ENCODE measurements at regions not wholly inside any gene's neighbourhood (a gene's known extent, or its start where the extent isn't known, plus 50 kb on each side); places are given as distances from the start of the nearest gene placed in this dataset.
"Not testable (repeated sequence)": the region's sequence is repeated elsewhere in the genome, so short reads cannot be mapped to it uniquely, and the experiment has no call there.

GRCh38 chr1:181222972-181223505, 134.5 kb downstream of the IER5 start:
- POLR2A ChIA-PET, result interaction anchor here (0.7 to 1.2 kb wide), 2 partner anchors 14 to 145 kb away, joined by 3 to 4 read pairs; no protein-coding TSS in a partner anchor
- CTCF ChIA-PET (ENCODE audit: unreplicated experiment), result no interaction called here
- Histone ChIP-seq H3K9me2 (ENCODE audit: insufficient read depth, low read length) (no peaks in the 10 kb centered on the region), H2AFZ (ENCODE audit: low read length) (no peak overlapping the region), H3K4me3 (ENCODE audit: low read depth, low read length, poor library complexity, severe bottlenecking) (no peak overlapping the region), H3K9me3 (ENCODE audit: low read length) (no peaks in the 10 kb centered on the region), H3K4me1 (ENCODE audit: insufficient read depth, low read length, poor library complexity, severe bottlenecking) (no peaks in the 10 kb centered on the region), H3K27ac (ENCODE audit: low read depth, low read length, poor library complexity, severe bottlenecking) (no peak overlapping the region), H3K4me2 (ENCODE audit: low read length) (no peak overlapping the region), H3K79me2 (ENCODE audit: insufficient read depth, low read depth, low read length) (no peaks in the 10 kb centered on the region), H3K36me3 (ENCODE audit: insufficient read depth, low read length) (no peaks in the 10 kb centered on the region), H4K20me1 (ENCODE audit: insufficient read depth, low read length) (no peaks in the 10 kb centered on the region)
- no peak for DNase-seq (ENCODE audit: low spot score)
- intact Hi-C loops (cut with micrococcal nuclease; ENCODE audit: unreplicated experiment), result no loop called here
- no peak for TF ChIP-seq EZH2phosphoT487 (IDR thresholded peaks at IDR 0.05; ENCODE audit: borderline replicate concordance, low read depth, low read length)
- TF ChIP-seq CTCF (conservative IDR thresholded peaks at IDR 0.05; ENCODE audit: low read length), result no peak
- no TSS peak for BruUV-seq (replicated peaks)

- H3K4me3 ChIP-seq (ENCODE audit: low read depth, low read length, poor library complexity, severe bottlenecking); H3K27ac ChIP-seq (ENCODE audit: low read depth, low read length, poor library complexity, severe bottlenecking); H3K79me2 ChIP-seq (ENCODE audit: insufficient read depth, low read depth, low read length); H3K9me3 ChIP-seq (ENCODE audit: low read length); BruUV-seq (replicated peaks); H3K4me1 ChIP-seq (ENCODE audit: insufficient read depth, low read length, poor library complexity, severe bottlenecking); H4K20me1 ChIP-seq (ENCODE audit: insufficient read depth, low read length); DNase-seq (ENCODE audit: low spot score); H3K36me3 ChIP-seq (ENCODE audit: insufficient read depth, low read length); CTCF ChIA-PET (ENCODE audit: unreplicated experiment); intact Hi-C loops (cut with micrococcal nuclease; ENCODE audit: unreplicated experiment); H3K9me2 ChIP-seq (ENCODE audit: insufficient read depth, low read length); H2AFZ ChIP-seq (ENCODE audit: low read length); H3K4me2 ChIP-seq (ENCODE audit: low read length): not testable (repeated sequence)
- POLR2A ChIA-PET, result interaction anchor here (0.7 kb wide), 2 partner anchors 31 to 40 kb away, joined by 3 read pairs; no protein-coding TSS in a partner anchor
These were observed 138.2 kb downstream of the IER5 start for GRCh38 chr1:181226728-181227127.

GRCh38 chr1:181239086-181239485, 150.6 kb downstream of the IER5 start:
- BruUV-seq (replicated peaks), result no TSS peak
- H3K27ac ChIP-seq (ENCODE audit: low read depth, low read length, poor library complexity, severe bottlenecking), result no peak overlapping the region
- CTCF ChIA-PET (ENCODE audit: unreplicated experiment), result no interaction called here
- intact Hi-C loops (cut with micrococcal nuclease; ENCODE audit: unreplicated experiment), result no loop called here
- no peaks in the 10 kb centered on the region for H3K9me2 ChIP-seq (ENCODE audit: insufficient read depth, low read length)
- no peaks in the 10 kb centered on the region for H3K36me3 ChIP-seq (ENCODE audit: insufficient read depth, low read length)
- no peaks in the 10 kb centered on the region for H3K4me1 ChIP-seq (ENCODE audit: insufficient read depth, low read length, poor library complexity, severe bottlenecking)
- H3K4me3 ChIP-seq (ENCODE audit: low read depth, low read length, poor library complexity, severe bottlenecking), result no peak overlapping the region
- H4K20me1 ChIP-seq (ENCODE audit: insufficient read depth, low read length), result no peaks in the 10 kb centered on the region
- H3K9me3 ChIP-seq (ENCODE audit: low read length), result no peaks in the 10 kb centered on the region
- no peak overlapping the region for H2AFZ ChIP-seq (ENCODE audit: low read length)
- POLR2A ChIA-PET, result interaction anchor here (0.5 kb wide), 1 partner anchor 129 kb away, joined by 4 read pairs; no protein-coding TSS in a partner anchor
- no peak overlapping the region for H3K4me2 ChIP-seq (ENCODE audit: low read length)
- TF ChIP-seq EZH2phosphoT487 (IDR thresholded peaks at IDR 0.05; ENCODE audit: borderline replicate concordance, low read depth, low read length) (no peak), CTCF (conservative IDR thresholded peaks at IDR 0.05; ENCODE audit: low read length) (no peak)
- DNase-seq (ENCODE audit: low spot score), result no peak
- no peaks in the 10 kb centered on the region for H3K79me2 ChIP-seq (ENCODE audit: insufficient read depth, low read depth, low read length)

GRCh38 chr1:181246320-181246719, 157.8 kb downstream of the IER5 start:
- H3K36me3 ChIP-seq (ENCODE audit: insufficient read depth, low read length); H2AFZ ChIP-seq (ENCODE audit: low read length); H3K9me2 ChIP-seq (ENCODE audit: insufficient read depth, low read length); H3K27ac ChIP-seq (ENCODE audit: low read depth, low read length, poor library complexity, severe bottlenecking); CTCF ChIA-PET (ENCODE audit: unreplicated experiment); H3K4me1 ChIP-seq (ENCODE audit: insufficient read depth, low read length, poor library complexity, severe bottlenecking); H3K9me3 ChIP-seq (ENCODE audit: low read length); POLR2A ChIA-PET; H3K4me2 ChIP-seq (ENCODE audit: low read length); intact Hi-C loops (cut with micrococcal nuclease; ENCODE audit: unreplicated experiment); H3K79me2 ChIP-seq (ENCODE audit: insufficient read depth, low read depth, low read length); BruUV-seq (replicated peaks); H4K20me1 ChIP-seq (ENCODE audit: insufficient read depth, low read length); H3K4me3 ChIP-seq (ENCODE audit: low read depth, low read length, poor library complexity, severe bottlenecking); DNase-seq (ENCODE audit: low spot score): not testable (repeated sequence)

- DNase-seq (ENCODE audit: low spot score); H3K36me3 ChIP-seq (ENCODE audit: insufficient read depth, low read length); intact Hi-C loops (cut with micrococcal nuclease; ENCODE audit: unreplicated experiment); H3K4me2 ChIP-seq (ENCODE audit: low read length); H4K20me1 ChIP-seq (ENCODE audit: insufficient read depth, low read length); BruUV-seq (replicated peaks); H3K79me2 ChIP-seq (ENCODE audit: insufficient read depth, low read depth, low read length); H3K4me1 ChIP-seq (ENCODE audit: insufficient read depth, low read length, poor library complexity, severe bottlenecking); H3K9me3 ChIP-seq (ENCODE audit: low read length); POLR2A ChIA-PET; H3K9me2 ChIP-seq (ENCODE audit: insufficient read depth, low read length); CTCF ChIA-PET (ENCODE audit: unreplicated experiment); H3K27ac ChIP-seq (ENCODE audit: low read depth, low read length, poor library complexity, severe bottlenecking); H2AFZ ChIP-seq (ENCODE audit: low read length); H3K4me3 ChIP-seq (ENCODE audit: low read depth, low read length, poor library complexity, severe bottlenecking): not testable (repeated sequence)
These were observed 159.9 kb downstream of the IER5 start for GRCh38 chr1:181248361-181248760.
